ENCODE measurements at regions not wholly inside any gene's neighbourhood (a gene's known extent, or its start where the extent isn't known, plus 50 kb on each side); places are given as distances from the start of the nearest gene placed in this dataset.

DNA sequence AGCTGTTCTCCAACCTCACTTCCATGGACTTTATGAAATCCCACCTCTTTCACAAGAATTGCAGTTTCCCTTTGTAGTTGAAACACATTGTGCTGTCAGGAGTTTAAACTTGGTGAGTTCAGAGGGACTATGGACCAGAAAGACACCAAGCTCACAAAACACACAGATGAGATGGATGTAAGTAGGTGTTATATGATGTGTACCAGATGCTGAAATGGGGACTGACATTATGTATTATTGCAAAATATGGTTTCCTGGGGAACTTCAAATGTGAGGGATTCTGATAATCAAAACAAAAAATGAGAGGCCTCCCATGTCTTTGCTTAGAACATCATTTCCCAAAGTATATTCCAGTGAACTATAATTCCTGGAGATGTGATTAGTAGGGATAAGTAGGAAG, 401.1 kb upstream of the ARID1B start:
- Histone ChIP-seq H3K4me3 (ENCODE audit: control insufficient read depth in 2 of 3, extremely low read depth in 1 of 3, insufficient read depth in 2 of 3, low read depth in 1 of 3, low read length in 3 of 3) (no peak overlapping the region), H3K27me3 (ENCODE audit: control insufficient read depth, extremely low read depth, insufficient read depth, low read length) (no peaks in the 10 kb centered on the region), H3K4me2 (ENCODE audit: control insufficient read depth, extremely low read depth, insufficient read depth, low read depth, low read length) (no peak overlapping the region), H3K4me1 (ENCODE audit: control insufficient read depth, extremely low read depth, insufficient read depth, low read length) (no peaks in the 10 kb centered on the region), H3K9ac (ENCODE audit: control insufficient read depth, extremely low read depth, insufficient read depth, low read length) (no peak overlapping the region), H3K9me1 (ENCODE audit: control insufficient read depth, extremely low read depth, insufficient read depth, low read length) (no peaks in the 10 kb centered on the region), H2AFZ (ENCODE audit: control insufficient read depth, low read length) (no peak overlapping the region), H3K36me3 (ENCODE audit: control insufficient read depth in 2 of 2, extremely low read depth in 1 of 2, insufficient read depth in 2 of 2, low read length in 2 of 2) (no peaks in the 10 kb centered on the region), H3K79me2 (ENCODE audit: control insufficient read depth, insufficient read depth, low read length) (no peaks in the 10 kb centered on the region), H3K27ac (ENCODE audit: control insufficient read depth, insufficient read depth, low read length) (no peak overlapping the region), H3K9me3 (ENCODE audit: control insufficient read depth, low read depth, low read length) (no peaks in the 10 kb centered on the region), H4K20me1 (ENCODE audit: control insufficient read depth, extremely low read depth, insufficient read depth, low read length) (no peaks in the 10 kb centered on the region)
- TF ChIP-seq, protein P1, sequence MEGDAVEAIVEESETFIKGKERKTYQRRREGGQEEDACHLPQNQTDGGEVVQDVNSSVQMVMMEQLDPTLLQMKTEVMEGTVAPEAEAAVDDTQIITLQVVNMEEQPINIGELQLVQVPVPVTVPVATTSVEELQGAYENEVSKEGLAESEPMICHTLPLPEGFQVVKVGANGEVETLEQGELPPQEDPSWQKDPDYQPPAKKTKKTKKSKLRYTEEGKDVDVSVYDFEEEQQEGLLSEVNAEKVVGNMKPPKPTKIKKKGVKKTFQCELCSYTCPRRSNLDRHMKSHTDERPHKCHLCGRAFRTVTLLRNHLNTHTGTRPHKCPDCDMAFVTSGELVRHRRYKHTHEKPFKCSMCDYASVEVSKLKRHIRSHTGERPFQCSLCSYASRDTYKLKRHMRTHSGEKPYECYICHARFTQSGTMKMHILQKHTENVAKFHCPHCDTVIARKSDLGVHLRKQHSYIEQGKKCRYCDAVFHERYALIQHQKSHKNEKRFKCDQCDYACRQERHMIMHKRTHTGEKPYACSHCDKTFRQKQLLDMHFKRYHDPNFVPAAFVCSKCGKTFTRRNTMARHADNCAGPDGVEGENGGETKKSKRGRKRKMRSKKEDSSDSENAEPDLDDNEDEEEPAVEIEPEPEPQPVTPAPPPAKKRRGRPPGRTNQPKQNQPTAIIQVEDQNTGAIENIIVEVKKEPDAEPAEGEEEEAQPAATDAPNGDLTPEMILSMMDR (optimal IDR thresholded peaks at IDR 0.05 in 1 of 3, IDR thresholded peaks at IDR 0.05 in 1 of 3, conservative IDR thresholded peaks at IDR 0.05 in 1 of 3; ENCODE audit: extremely low read depth in 1 of 3, insufficient read depth in 2 of 3, low read length in 3 of 3) = no peak
- no peak for TF ChIP-seq EZH2 (IDR thresholded peaks at IDR 0.05; ENCODE audit: low read length)
- DNase-seq (ENCODE audit: low read depth, low spot score) (no peak), FAIRE-seq (no peak)
- dilution Hi-C loops (cut with MboI; ENCODE audit: extremely low pct_ligation_motif_present, low sequenced_read_pairs) = no loop called here

DNA sequence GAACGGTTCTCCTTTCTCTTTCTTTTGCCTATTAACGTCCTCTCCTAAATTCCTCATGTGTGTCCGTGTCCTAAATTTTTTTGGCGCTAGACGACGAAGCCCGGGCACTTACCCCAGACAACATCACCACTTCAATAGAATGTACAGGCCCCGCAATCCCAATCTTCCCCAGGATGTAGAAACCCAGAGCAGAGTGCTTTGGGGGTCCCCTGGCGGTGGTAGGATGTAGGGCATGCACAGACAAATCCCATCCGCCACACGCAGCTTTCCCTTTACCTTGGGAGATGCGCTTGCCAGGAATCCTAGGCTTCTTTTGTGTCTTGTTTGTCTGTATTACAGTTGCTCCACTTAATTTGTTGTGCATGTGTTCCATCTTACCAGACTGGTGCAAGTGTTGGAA, 417.3 kb upstream of the ARID1B start:
- dilution Hi-C loops (cut with MboI; ENCODE audit: extremely low pct_ligation_motif_present, low sequenced_read_pairs) = no loop called here
- Histone ChIP-seq H2AFZ (ENCODE audit: control insufficient read depth, low read length) (no peak overlapping the region), H3K27me3 (ENCODE audit: control insufficient read depth, extremely low read depth, insufficient read depth, low read length) (no peaks in the 10 kb centered on the region), H3K9me3 (ENCODE audit: control insufficient read depth, low read depth, low read length) (no peaks in the 10 kb centered on the region), H3K4me2 (ENCODE audit: control insufficient read depth, extremely low read depth, insufficient read depth, low read depth, low read length) (no peak overlapping the region), H3K9me1 (ENCODE audit: control insufficient read depth, extremely low read depth, insufficient read depth, low read length) (no peaks in the 10 kb centered on the region), H3K9ac (ENCODE audit: control insufficient read depth, extremely low read depth, insufficient read depth, low read length) (no peak overlapping the region), H3K27ac (ENCODE audit: control insufficient read depth, insufficient read depth, low read length) (no peak overlapping the region), H3K79me2 (ENCODE audit: control insufficient read depth, insufficient read depth, low read length) (no peaks in the 10 kb centered on the region), H4K20me1 (ENCODE audit: control insufficient read depth, extremely low read depth, insufficient read depth, low read length) (no peaks in the 10 kb centered on the region), H3K4me3 (ENCODE audit: control insufficient read depth in 2 of 3, extremely low read depth in 1 of 3, insufficient read depth in 2 of 3, low read depth in 1 of 3, low read length in 3 of 3) (no peak overlapping the region), H3K36me3 (ENCODE audit: control insufficient read depth in 2 of 2, extremely low read depth in 1 of 2, insufficient read depth in 2 of 2, low read length in 2 of 2) (no peaks in the 10 kb centered on the region), H3K4me1 (ENCODE audit: control insufficient read depth, extremely low read depth, insufficient read depth, low read length) (no peaks in the 10 kb centered on the region)
- FAIRE-seq (no peak), DNase-seq (ENCODE audit: low read depth, low spot score) (no peak)
- TF ChIP-seq EZH2 (IDR thresholded peaks at IDR 0.05; ENCODE audit: low read length) = no peak

DNA sequence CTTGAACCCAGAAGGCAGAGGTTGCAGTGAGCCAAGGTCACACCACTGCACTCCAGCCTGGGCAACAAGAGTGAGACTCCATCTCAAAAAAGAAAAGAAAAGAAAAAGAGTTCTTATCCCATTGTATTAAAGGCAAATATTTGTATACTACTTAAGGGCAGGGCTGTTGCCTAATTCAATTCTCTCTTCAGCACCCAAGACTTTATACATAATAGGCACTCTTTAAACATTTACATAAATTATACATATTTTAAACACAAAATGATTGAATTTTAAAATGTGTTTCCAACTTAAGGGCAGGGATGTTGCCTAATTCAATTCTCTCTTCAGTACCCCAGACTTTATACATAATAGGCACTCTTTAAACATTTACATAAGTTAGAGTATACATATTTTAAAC, 424.3 kb upstream of the ARID1B start:
- H3K4me2 ChIP-seq (ENCODE audit: control insufficient read depth, extremely low read depth, insufficient read depth, low read depth, low read length) = no peak overlapping the region
- no peaks in the 10 kb centered on the region for H4K20me1 ChIP-seq (ENCODE audit: control insufficient read depth, extremely low read depth, insufficient read depth, low read length)
- H3K9me3 ChIP-seq (ENCODE audit: control insufficient read depth, low read depth, low read length) = no peaks in the 10 kb centered on the region
- H3K27me3 ChIP-seq (ENCODE audit: control insufficient read depth, extremely low read depth, insufficient read depth, low read length) = no peaks in the 10 kb centered on the region
- no peak overlapping the region for H3K27ac ChIP-seq (ENCODE audit: control insufficient read depth, insufficient read depth, low read length)
- no peaks in the 10 kb centered on the region for H3K79me2 ChIP-seq (ENCODE audit: control insufficient read depth, insufficient read depth, low read length)
- H3K4me3 ChIP-seq (ENCODE audit: control insufficient read depth in 2 of 3, extremely low read depth in 1 of 3, insufficient read depth in 2 of 3, low read depth in 1 of 3, low read length in 3 of 3) = no peak overlapping the region
- no peaks in the 10 kb centered on the region for H3K4me1 ChIP-seq (ENCODE audit: control insufficient read depth, extremely low read depth, insufficient read depth, low read length)
- dilution Hi-C loops (cut with MboI; ENCODE audit: extremely low pct_ligation_motif_present, low sequenced_read_pairs) = no loop called here
- H2AFZ ChIP-seq (ENCODE audit: control insufficient read depth, low read length) = no peak overlapping the region
- FAIRE-seq (no peak), DNase-seq (ENCODE audit: low read depth, low spot score) (no peak)
- TF ChIP-seq, protein P1 (optimal IDR thresholded peaks at IDR 0.05 in 1 of 3, IDR thresholded peaks at IDR 0.05 in 1 of 3, conservative IDR thresholded peaks at IDR 0.05 in 1 of 3; ENCODE audit: extremely low read depth in 1 of 3, insufficient read depth in 2 of 3, low read length in 3 of 3) = no peak
- TF ChIP-seq EZH2 (IDR thresholded peaks at IDR 0.05; ENCODE audit: low read length) = no peak
- H3K36me3 ChIP-seq (ENCODE audit: control insufficient read depth in 2 of 2, extremely low read depth in 1 of 2, insufficient read depth in 2 of 2, low read length in 2 of 2) = no peaks in the 10 kb centered on the region
- H3K9me1 ChIP-seq (ENCODE audit: control insufficient read depth, extremely low read depth, insufficient read depth, low read length) = no peaks in the 10 kb centered on the region
- no peak overlapping the region for H3K9ac ChIP-seq (ENCODE audit: control insufficient read depth, extremely low read depth, insufficient read depth, low read length)

Data from keratinocyte (primary cell).